Peyer's patch (tissue), 4 donors: ENCODE measurements at regions not wholly inside any gene's neighbourhood (a gene's known extent, or its start where the extent isn't known, plus 50 kb on each side); places are given as distances from the start of the nearest gene placed in this dataset.
"Not testable (repeated sequence)": the region's sequence is repeated elsewhere in the genome, so short reads cannot be mapped to it uniquely, and the experiment has no call there.

Experiments
- DNase-seq, 3 donors: peaks; one replicate each; pipeline ENCODE4 v3.0.0-alpha.2; 2017 to 2019
- H3K27ac ChIP-seq, 4 donors: fragments of 200-600 bp; sonication (generic); one replicate each; pipeline ENCODE4 v1.5.1; 2016 to 2019
- H3K27me3 ChIP-seq, 2 donors: fragments of 200-600 bp; sonication (generic); one replicate each; pipeline ENCODE4 v1.5.1; 2019
- H3K36me3 ChIP-seq, 3 donors: fragments of 200-600 bp; sonication (generic); one replicate each; pipeline ENCODE4 v1.5.1; 2016 to 2019
- H3K4me1 ChIP-seq, 4 donors: fragments of 200-600 bp; sonication (generic); one replicate each; pipeline ENCODE4 v1.5.1; 2016 to 2019
- H3K4me3 ChIP-seq, 4 donors: fragments of 200-600 bp; sonication (generic); 1 replicate in 3 of 4; 2 replicates in 1 of 4; pipeline ENCODE4 v1.5.1; 2016 to 2019; ENCODE audit warnings: mild to moderate bottlenecking in 1 of 4
- H3K9me3 ChIP-seq, 4 donors: fragments of 200-600 bp; sonication (generic); one replicate each; pipeline ENCODE4 v1.5.1; 2016 to 2019; ENCODE audit warnings: mild to moderate bottlenecking in 1 of 4
- POLR2A ChIP-seq, 2 donors: fragments of 450-650 bp; IDR thresholded peaks; one replicate each; pipeline ENCODE4 v1.5.1; 2017; ENCODE audit warnings: antibody characterized with exemption in 2 of 2, mild to moderate bottlenecking in 2 of 2, moderate library complexity in 2 of 2
- TF ChIP-seq, protein P1 (sequence below), 6 experiments: fragments of 450-650 bp in 4 of 6; fragments of 200-600 bp in 2 of 6; sonication (generic) in 1 of 6; IDR thresholded peaks; one replicate each; pipeline ENCODE4 v1.5.1; 2017 to 2019; ENCODE audit warnings: antibody characterized with exemption in 6 of 6, mild to moderate bottlenecking in 3 of 6, moderate library complexity in 1 of 6

DNA sequence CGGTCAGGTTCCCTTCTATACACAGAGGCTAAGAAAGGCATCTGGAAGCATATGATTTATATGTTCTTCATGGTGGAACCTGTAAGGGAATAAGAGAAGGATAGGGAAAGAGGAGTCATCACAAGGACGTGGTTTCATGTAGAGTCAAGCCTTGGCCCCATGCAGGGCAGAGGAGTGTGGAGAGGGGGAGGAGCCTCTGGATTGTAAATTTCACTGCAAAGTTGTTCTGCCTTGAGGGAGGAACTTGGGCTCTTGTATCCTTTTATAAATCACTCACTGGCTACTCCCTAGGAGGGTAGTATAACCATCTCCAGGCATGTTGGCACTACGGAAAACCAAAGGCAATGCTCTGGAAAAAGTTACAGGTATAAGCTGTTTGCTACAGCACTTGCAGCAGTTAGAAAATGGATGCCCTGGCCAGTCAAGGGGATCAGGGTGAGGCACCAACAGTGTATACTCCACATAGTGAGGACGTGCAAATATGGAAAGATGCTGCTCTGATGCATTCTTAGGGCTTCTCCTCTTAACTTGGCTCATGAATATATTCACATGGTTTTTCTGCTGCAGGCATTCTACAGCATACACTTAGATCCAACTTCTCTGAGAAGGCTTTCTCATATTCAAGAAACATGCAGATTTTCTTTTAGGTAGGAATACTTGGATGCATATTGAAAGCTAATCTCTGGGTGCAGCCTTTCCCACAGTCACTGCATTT is 60.3 kb upstream of the ZNF81 start:
- H3K36me3 ChIP-seq: no peaks in the 10 kb centered on the region
- TF ChIP-seq POLR2A (IDR thresholded peaks at IDR 0.05): no peak
- TF ChIP-seq, protein P1, sequence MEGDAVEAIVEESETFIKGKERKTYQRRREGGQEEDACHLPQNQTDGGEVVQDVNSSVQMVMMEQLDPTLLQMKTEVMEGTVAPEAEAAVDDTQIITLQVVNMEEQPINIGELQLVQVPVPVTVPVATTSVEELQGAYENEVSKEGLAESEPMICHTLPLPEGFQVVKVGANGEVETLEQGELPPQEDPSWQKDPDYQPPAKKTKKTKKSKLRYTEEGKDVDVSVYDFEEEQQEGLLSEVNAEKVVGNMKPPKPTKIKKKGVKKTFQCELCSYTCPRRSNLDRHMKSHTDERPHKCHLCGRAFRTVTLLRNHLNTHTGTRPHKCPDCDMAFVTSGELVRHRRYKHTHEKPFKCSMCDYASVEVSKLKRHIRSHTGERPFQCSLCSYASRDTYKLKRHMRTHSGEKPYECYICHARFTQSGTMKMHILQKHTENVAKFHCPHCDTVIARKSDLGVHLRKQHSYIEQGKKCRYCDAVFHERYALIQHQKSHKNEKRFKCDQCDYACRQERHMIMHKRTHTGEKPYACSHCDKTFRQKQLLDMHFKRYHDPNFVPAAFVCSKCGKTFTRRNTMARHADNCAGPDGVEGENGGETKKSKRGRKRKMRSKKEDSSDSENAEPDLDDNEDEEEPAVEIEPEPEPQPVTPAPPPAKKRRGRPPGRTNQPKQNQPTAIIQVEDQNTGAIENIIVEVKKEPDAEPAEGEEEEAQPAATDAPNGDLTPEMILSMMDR (IDR thresholded peaks at IDR 0.05): no peak
- H3K27ac ChIP-seq: no peak overlapping the region
- no peak for DNase-seq
- no peaks in the 10 kb centered on the region for H3K4me1 ChIP-seq
- no peaks in the 10 kb centered on the region for H3K27me3 ChIP-seq
- no peak overlapping the region for H3K4me3 ChIP-seq
- no peaks in the 10 kb centered on the region for H3K9me3 ChIP-seq

DNA sequence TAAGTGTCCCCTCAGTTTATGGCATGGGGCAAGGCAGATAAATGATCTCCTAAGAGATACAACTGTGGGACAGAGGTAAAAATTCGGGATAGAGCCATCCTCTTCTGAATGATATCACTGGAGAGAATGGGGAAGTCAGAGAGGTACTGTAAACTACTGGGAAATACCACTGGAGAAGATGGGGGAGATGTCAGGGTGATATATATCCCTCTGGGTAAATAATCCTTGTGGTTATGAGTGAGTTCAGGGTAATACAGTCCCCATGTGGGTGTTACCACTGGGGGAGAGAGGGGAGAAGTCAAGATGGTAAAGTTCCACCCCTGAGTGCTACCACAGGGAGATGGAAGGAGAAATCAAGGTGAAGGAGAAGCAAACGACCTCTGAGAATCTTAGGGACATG is 63.9 kb upstream of the ZNF81 start:
- DNase-seq: no peak
- no peaks in the 10 kb centered on the region for H3K9me3 ChIP-seq
- TF ChIP-seq POLR2A (IDR thresholded peaks at IDR 0.05): no peak
- TF ChIP-seq, protein P1 (IDR thresholded peaks at IDR 0.05): no peak
- H3K4me3 ChIP-seq: no peak overlapping the region
- no peaks in the 10 kb centered on the region for H3K4me1 ChIP-seq
- no peak overlapping the region for H3K27ac ChIP-seq
- no peaks in the 10 kb centered on the region for H3K27me3 ChIP-seq
- H3K36me3 ChIP-seq: no peaks in the 10 kb centered on the region

DNA sequence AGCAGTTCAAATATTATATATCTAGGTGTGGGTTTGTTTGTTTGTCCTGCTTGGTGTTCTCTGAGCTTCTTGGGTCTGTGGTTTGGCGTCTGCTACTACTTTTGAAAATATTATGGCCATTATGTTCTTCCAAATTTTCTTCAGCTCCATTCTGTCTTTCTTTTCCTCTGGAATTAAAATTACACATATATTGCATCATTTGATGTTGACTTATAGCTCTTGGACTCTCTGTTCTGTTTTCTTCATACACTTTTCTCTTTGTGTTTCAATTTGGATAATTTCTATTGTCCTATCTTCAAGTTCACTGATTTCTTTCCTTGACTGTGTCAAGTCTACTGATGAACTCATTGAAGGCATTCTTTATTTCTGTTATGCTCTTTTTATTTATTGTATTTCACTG is 65.2 kb upstream of the ZNF81 start:
- Histone ChIP-seq H3K9me3 (no peaks in the 10 kb centered on the region), H3K27ac (no peak overlapping the region), H3K36me3 (no peaks in the 10 kb centered on the region), H3K4me3 (no peak overlapping the region), H3K4me1 (no peaks in the 10 kb centered on the region), H3K27me3 (no peaks in the 10 kb centered on the region)
- TF ChIP-seq, protein P1 (IDR thresholded peaks at IDR 0.05): no peak
- TF ChIP-seq POLR2A (IDR thresholded peaks at IDR 0.05): no peak
- DNase-seq: no peak

DNA sequence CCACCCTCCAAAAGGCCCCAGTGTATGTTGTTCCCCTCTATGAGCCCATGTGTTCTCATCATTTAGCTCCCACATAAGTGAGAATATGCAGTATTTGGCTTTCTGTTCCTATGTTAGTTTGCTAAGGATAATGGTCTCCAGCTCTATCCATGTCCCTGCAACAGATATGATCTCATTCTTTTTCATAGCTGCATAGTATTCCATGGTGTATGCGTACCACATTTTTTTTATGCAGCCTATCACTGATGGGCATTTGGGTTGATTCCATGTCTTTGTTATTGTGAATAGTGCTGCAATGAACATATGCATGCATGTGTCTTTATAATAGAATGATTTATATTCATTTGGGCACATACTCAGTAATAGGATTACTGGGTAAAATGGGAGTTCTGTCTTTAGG is 73.9 kb upstream of the ZNF81 start:
- H3K4me1 ChIP-seq, H3K9me3 ChIP-seq, H3K27me3 ChIP-seq, H3K27ac ChIP-seq, DNase-seq, H3K4me3 ChIP-seq, H3K36me3 ChIP-seq: not testable (repeated sequence)

DNA sequence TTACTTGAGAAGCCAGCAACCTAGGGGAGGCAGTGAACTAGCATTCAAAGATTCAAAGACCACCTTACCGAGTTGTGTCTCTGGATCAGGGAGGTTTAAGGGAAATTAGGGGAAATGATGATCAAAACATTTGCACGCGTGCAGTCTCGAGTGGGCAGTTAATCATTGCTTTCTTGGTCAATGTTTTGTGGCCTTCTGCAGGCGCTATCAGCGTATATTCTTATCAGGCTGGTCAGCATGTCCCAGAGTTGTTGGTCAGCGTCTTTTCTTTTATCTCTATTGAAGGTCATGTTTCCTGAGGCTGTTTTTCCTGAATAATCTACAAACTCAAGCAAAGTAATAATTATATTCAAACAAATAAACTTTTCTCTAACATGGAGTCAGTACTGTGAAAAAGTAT is 84.0 kb upstream of the ZNF81 start:
- H3K27me3 ChIP-seq: no peaks in the 10 kb centered on the region
- TF ChIP-seq, protein P1 (IDR thresholded peaks at IDR 0.05): no peak
- TF ChIP-seq POLR2A (IDR thresholded peaks at IDR 0.05): no peak
- H3K27ac ChIP-seq: no peak overlapping the region
- no peaks in the 10 kb centered on the region for H3K4me1 ChIP-seq
- no peaks in the 10 kb centered on the region for H3K36me3 ChIP-seq
- no peak for DNase-seq
- no peak overlapping the region for H3K4me3 ChIP-seq
- no peaks in the 10 kb centered on the region for H3K9me3 ChIP-seq

DNA sequence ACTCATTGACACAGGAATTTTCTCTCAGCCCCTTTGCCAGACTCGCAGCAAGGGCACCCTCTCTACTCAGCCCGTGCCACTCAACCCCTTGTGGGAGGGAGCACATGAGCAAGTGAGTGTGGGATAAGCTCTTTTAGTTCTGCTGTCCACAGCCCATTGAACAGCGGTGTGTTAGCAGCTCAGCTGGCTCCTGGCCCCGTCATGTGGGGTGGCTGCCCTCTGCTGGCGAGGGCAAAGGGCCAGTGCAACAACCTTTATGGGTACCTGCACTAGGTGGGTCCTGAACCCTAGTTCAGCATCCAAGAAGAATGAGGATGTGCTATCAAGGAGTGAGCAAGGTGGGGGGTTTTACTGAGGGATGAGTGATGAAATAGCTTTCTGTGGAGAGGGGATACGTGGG is 85.0 kb upstream of the ZNF81 start:
- no peaks in the 10 kb centered on the region for H3K27me3 ChIP-seq
- H3K27ac ChIP-seq: no peak overlapping the region
- no peak overlapping the region for H3K4me3 ChIP-seq
- no peaks in the 10 kb centered on the region for H3K9me3 ChIP-seq
- H3K36me3 ChIP-seq: no peaks in the 10 kb centered on the region
- H3K4me1 ChIP-seq: no peaks in the 10 kb centered on the region
- TF ChIP-seq, protein P1 (IDR thresholded peaks at IDR 0.05): peak in 4 of 6 experiments; percentile 12 to 54 (median 43)
- TF ChIP-seq POLR2A (IDR thresholded peaks at IDR 0.05): no peak
- DNase-seq: peak in 2 of 3 donors; percentile 55 to 57
